NB4 (cell line): ENCODE measurements at regions not wholly inside any gene's neighbourhood (a gene's known extent, or its start where the extent isn't known, plus 50 kb on each side); places are given as distances from the start of the nearest gene placed in this dataset.
A peak's percentile ranks its signal among the peaks of the same experiment; 100 is the strongest.

ENCODE experiments used
- DNase-seq: peaks from one replicate; pipeline ENCODE4 v3.0.0; 2010; ENCODE audit warnings: low read depth
- H3K4me3 ChIP-seq: one replicate; pipeline ENCODE4 v1.5.1; 2011; ENCODE audit warnings: mild to moderate bottlenecking, low read depth, low read length, moderate library complexity
- MYC ChIP-seq: IDR thresholded peaks from 2 replicates; pipeline ENCODE4 v1.6.1; 2011; ENCODE audit warnings: low read depth, low read length
- POLR2A ChIP-seq: IDR thresholded peaks from 2 replicates; pipeline ENCODE4 v1.6.1; 2011; ENCODE audit warnings: mild to moderate bottlenecking; ENCODE audit not compliant: insufficient read length; ENCODE audit errors: extremely low read depth
- TF ChIP-seq, protein P1 (sequence below): IDR thresholded peaks from 2 replicates; pipeline ENCODE4 v1.6.1; 2011; ENCODE audit warnings: low read depth, low read length
- TF ChIP-seq, protein P2 (sequence below): IDR thresholded peaks from one replicate; pipeline ENCODE4 v1.5.1; 2012; ENCODE audit warnings: low read depth, low read length

DNA sequence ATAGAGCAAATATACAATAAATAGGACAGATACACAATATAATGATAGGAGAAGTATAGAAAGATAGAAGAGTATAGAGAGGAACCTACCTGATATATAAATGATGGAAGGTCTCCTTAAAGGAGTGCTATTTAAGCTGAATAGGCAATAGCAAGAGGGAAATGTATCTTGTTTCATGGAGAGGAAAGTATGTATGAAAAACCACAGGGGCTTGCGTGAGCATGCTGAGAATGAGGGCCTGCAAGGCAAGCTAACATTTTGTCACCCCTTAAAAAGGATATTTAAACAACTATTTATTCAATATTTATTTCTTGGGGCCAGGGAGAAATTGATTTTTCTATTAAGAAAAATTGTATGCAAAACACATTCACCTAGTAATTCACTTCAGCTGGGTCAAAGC lies 150.9 kb upstream of the ZRANB2 start:
- DNase-seq = no peak
- no peak overlapping the region for H3K4me3 ChIP-seq
- no peak for TF ChIP-seq MYC
- TF ChIP-seq POLR2A = no peak
- TF ChIP-seq, protein P1, sequence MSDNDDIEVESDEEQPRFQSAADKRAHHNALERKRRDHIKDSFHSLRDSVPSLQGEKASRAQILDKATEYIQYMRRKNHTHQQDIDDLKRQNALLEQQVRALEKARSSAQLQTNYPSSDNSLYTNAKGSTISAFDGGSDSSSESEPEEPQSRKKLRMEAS = no peak

DNA sequence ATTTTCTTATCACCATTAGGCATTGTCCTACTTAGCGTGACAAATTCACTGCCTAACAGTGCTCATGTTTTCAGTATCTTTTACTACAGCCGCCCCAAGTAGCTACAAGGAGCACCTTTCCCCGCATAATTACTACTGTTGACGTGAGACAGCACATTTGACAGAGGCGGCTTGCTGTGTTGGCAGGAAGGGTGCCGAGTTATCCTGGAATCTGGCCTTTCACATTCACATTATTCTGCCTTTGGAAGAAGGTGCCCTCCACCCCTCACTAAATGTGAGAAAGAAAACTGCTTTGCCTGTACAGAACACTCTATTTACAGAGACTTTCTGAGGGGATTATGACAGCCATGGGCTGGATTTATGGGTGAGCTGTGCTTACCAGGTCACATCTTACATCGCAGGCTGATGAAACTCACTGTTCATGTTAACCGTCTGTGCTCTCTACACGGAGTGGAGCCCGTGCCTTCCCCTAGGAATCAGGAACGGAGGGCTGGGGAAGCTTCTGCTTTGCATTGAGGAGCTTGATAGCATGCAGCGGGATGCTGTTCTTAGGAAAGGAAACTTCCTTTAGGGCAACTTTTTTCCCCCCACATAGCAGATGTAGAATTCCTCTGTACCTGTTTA lies 148.0 kb upstream of the ZRANB2 start:
- TF ChIP-seq, protein P1 = no peak
- no peak for TF ChIP-seq MYC
- TF ChIP-seq POLR2A = no peak
- TF ChIP-seq, protein P2, sequence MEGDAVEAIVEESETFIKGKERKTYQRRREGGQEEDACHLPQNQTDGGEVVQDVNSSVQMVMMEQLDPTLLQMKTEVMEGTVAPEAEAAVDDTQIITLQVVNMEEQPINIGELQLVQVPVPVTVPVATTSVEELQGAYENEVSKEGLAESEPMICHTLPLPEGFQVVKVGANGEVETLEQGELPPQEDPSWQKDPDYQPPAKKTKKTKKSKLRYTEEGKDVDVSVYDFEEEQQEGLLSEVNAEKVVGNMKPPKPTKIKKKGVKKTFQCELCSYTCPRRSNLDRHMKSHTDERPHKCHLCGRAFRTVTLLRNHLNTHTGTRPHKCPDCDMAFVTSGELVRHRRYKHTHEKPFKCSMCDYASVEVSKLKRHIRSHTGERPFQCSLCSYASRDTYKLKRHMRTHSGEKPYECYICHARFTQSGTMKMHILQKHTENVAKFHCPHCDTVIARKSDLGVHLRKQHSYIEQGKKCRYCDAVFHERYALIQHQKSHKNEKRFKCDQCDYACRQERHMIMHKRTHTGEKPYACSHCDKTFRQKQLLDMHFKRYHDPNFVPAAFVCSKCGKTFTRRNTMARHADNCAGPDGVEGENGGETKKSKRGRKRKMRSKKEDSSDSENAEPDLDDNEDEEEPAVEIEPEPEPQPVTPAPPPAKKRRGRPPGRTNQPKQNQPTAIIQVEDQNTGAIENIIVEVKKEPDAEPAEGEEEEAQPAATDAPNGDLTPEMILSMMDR = no peak
- DNase-seq = no peak
- no peak overlapping the region for H3K4me3 ChIP-seq

DNA sequence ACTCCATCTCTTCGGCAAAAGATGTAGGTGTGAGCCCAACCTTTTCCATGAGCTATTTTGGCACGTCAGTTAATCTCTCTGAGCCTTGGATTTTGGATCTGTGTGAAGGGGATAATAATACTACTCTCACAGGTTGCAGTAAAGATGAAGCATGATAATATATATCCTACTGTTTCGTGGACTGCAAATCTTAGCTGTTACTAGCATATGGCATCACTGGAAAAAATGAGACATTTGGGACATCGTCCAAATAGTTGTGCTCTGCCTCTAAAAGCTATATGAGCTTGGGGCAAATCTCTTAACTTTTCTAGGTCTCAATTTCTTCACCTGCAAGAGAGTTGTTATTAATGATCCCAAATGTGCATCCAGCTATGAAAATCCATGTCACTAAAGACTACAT lies 147.4 kb upstream of the ZRANB2 start:
- TF ChIP-seq, protein P2 = no peak
- TF ChIP-seq, protein P1 = no peak
- TF ChIP-seq POLR2A (no peak), MYC (no peak)
- DNase-seq = no peak
- no peak overlapping the region for H3K4me3 ChIP-seq

DNA sequence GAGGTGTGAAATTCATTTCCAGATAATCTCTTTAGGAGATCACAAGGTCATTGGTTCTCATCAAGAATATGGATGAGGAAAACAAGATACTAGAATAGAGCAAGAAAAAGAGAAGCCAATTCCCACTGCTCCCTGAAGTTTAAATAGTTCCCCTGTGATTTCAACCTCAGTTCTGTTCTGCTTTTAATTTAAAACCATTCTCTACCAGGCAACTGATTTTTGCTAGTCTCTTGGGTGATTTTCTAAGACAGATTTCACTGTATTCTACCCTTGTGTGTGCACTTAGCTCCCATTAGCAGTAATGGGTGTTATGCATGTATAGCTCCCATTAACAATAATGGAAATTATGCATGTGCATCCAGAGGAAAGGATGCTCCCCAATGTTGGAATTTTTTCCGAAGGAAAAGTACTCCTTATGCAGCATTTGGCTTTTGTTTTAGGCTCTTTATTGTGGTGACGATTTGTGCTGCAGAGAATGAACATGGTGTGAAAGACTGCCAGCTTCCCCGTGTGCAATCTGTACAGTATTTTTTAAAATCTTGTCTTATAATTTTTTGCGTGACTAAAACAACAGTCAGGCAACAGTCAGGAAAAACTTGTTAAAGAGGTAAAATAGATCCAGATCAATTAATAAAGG lies 144.0 kb upstream of the ZRANB2 start:
- TF ChIP-seq MYC = no peak
- TF ChIP-seq, protein P2 = no peak
- TF ChIP-seq, protein P1 = no peak
- TF ChIP-seq POLR2A = no peak
- no peak for DNase-seq

DNA sequence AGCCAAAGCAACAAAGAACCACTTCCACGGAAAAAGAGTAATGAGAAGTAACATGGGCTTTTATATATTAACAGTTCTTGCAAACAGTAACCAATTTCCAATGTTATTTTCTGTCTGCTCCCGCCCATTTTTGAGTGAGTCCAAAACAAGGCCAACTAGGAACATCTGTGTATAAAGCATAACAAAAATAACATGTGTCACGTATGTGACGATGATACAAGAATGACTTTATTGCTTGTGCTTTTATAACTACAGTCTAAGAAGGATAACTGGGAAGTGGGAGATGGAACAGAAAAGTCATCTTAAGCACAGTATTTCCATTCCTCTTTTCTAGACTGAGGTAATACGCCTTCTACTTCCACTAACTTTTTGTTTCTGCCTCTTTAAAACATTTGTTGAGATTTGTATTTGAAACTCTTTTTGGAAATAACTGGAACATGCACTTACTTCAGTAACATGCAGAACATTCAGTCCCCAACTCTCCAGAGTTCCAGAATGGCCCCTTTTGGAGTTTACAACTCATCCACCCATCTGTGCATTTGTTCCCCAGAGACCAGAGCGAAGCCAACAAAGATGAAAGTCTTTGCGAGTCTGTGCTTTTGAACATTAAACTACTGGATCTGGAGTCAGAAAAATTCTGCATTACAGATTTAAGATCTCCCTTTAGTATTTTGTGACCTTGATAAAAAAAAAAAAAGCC lies 143.0 kb upstream of the ZRANB2 start:
- H3K4me3 ChIP-seq = no peak overlapping the region
- DNase-seq = no peak
- TF ChIP-seq MYC (no peak), POLR2A (no peak)
- TF ChIP-seq, protein P1 = no peak
- TF ChIP-seq, protein P2 = no peak

More for the DNA sequence above, 144.0 kb upstream of the ZRANB2 start:
- no peak overlapping the region for H3K4me3 ChIP-seq

DNA sequence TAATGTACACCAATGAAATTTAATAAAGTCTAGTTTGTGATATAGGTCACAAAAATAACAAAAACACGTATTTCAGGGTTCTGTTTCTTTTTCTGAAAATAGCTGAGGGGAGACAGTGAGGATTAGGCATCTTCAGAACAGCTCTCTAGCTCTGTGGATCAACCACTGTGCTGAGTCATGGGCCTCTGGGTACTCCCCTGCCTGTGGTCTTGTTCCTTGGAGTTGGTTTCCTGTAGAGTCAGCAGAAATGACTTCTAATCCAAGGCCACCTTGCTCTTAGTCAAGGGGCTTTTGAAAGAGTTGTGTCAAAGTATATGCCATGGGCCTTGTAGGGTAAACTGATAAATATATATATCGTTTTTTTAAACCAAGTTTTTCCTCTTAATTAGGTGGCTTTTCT lies 141.8 kb upstream of the ZRANB2 start:
- peak; percentile 59 for DNase-seq
- H3K4me3 ChIP-seq = no peak overlapping the region
- TF ChIP-seq MYC (no peak), POLR2A (no peak)
- TF ChIP-seq, protein P1 = no peak
- TF ChIP-seq, protein P2 = no peak
